T-helper 1 cell treated with Interleukin-12 subunit alpha and Interleukin-12 subunit beta and Interleukin-4 antibody, amounts not matched to agents 30 μg/mL and 1 μg/mL, for 36 hours (primary cell): ENCODE measurements at regions not wholly inside any gene's neighbourhood (a gene's known extent, or its start where the extent isn't known, plus 50 kb on each side); places are given as distances from the start of the nearest gene placed in this dataset.
A peak's percentile ranks its signal among the peaks of the same experiment; 100 is the strongest.

ENCODE experiments used
- H3K27ac Mint-ChIP-seq: one replicate; pipeline ENCODE4 v1.8.0; 2021; ENCODE audit warnings: mild to moderate bottlenecking, mixed read lengths
- H3K27me3 Mint-ChIP-seq: one replicate; pipeline ENCODE4 v1.8.0; 2021; ENCODE audit warnings: low read depth, mixed read lengths
- H3K36me3 Mint-ChIP-seq: one replicate; pipeline ENCODE4 v1.8.0; 2021; ENCODE audit warnings: low read depth, mixed read lengths
- H3K4me1 Mint-ChIP-seq: one replicate; pipeline ENCODE4 v1.8.0; 2021; ENCODE audit warnings: low read depth, mixed read lengths
- H3K4me3 Mint-ChIP-seq: one replicate; pipeline ENCODE4 v1.8.0; 2021; ENCODE audit warnings: mild to moderate bottlenecking, moderate library complexity, mixed read lengths
- H3K9me3 Mint-ChIP-seq: one replicate; pipeline ENCODE4 v1.8.0; 2021; ENCODE audit warnings: mixed read lengths

GRCh38 chrX:40154853-40155588 is 57.3 kb upstream of the BCOR start:
- H3K4me1 Mint-ChIP-seq: peaks cover 13% of the 10 kb centered on the region
- H3K27ac Mint-ChIP-seq: no peak overlapping the region
- no peaks in the 10 kb centered on the region for H3K9me3 Mint-ChIP-seq
- H3K27me3 Mint-ChIP-seq: no peaks in the 10 kb centered on the region
- H3K36me3 Mint-ChIP-seq: no peaks in the 10 kb centered on the region
- peak overlapping the region; percentile 81 for H3K4me3 Mint-ChIP-seq

DNA sequence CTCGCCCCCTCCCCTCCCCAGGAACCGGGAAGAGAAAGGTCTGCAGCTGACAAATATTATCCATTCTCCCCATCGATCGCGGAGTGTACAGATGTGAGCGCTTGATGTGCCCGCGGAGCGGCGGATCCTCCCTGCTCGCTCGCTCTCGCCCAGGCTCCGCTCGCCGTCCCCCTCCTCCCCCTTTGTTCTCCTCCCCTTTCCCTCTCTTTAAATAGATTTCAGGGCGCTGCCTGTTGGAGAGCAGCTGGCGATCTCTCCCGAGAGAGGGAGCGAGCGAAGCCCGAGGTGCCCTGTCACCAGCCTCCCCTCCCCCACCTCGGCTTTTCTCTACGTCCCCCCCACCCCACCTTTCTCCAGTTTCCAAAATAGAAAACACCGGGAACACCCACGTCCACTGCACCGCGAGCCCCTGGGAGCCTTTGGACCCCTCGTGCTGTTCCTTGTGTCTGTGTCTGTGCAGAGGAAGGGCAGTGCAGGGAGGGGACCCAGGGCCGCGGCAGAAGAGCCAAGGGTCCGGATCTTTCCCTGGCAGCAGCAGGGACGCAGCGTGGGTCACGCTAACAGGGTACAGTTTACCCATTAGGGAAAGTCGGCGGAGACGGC is 56.6 kb upstream of the BCOR start:
- Mint-ChIP-seq H3K9me3 (no peaks in the 10 kb centered on the region), H3K27me3 (no peaks in the 10 kb centered on the region), H3K4me3 (peak overlapping the region; percentile 80), H3K4me1 (peaks cover 13% of the 10 kb centered on the region), H3K36me3 (no peaks in the 10 kb centered on the region), H3K27ac (peak overlapping the region; percentile 15)

- Mint-ChIP-seq H3K4me3 (peak overlapping the region; percentile 80), H3K27me3 (peaks cover under 1% of the 10 kb centered on the region), H3K9me3 (no peaks in the 10 kb centered on the region), H3K27ac (peak overlapping the region; percentile 49), H3K4me1 (peaks cover 14% of the 10 kb centered on the region), H3K36me3 (no peaks in the 10 kb centered on the region)
Measured at GRCh38 chrX:40153345-40154249, 55.8 kb upstream of the BCOR start.

GRCh38 chrX:40152741-40153344 is 55.1 kb upstream of the BCOR start:
- Mint-ChIP-seq H3K4me1 (peaks cover 11% of the 10 kb centered on the region), H3K36me3 (no peaks in the 10 kb centered on the region), H3K4me3 (no peak overlapping the region), H3K27me3 (peaks cover 4% of the 10 kb centered on the region), H3K27ac (no peak overlapping the region), H3K9me3 (no peaks in the 10 kb centered on the region)

- Mint-ChIP-seq H3K27ac (no peak overlapping the region), H3K4me1 (peaks cover 10% of the 10 kb centered on the region), H3K36me3 (no peaks in the 10 kb centered on the region), H3K27me3 (peaks cover 5% of the 10 kb centered on the region), H3K4me3 (no peak overlapping the region), H3K9me3 (no peaks in the 10 kb centered on the region)
Measured at GRCh38 chrX:40152173-40152711, 54.5 kb upstream of the BCOR start.

DNA sequence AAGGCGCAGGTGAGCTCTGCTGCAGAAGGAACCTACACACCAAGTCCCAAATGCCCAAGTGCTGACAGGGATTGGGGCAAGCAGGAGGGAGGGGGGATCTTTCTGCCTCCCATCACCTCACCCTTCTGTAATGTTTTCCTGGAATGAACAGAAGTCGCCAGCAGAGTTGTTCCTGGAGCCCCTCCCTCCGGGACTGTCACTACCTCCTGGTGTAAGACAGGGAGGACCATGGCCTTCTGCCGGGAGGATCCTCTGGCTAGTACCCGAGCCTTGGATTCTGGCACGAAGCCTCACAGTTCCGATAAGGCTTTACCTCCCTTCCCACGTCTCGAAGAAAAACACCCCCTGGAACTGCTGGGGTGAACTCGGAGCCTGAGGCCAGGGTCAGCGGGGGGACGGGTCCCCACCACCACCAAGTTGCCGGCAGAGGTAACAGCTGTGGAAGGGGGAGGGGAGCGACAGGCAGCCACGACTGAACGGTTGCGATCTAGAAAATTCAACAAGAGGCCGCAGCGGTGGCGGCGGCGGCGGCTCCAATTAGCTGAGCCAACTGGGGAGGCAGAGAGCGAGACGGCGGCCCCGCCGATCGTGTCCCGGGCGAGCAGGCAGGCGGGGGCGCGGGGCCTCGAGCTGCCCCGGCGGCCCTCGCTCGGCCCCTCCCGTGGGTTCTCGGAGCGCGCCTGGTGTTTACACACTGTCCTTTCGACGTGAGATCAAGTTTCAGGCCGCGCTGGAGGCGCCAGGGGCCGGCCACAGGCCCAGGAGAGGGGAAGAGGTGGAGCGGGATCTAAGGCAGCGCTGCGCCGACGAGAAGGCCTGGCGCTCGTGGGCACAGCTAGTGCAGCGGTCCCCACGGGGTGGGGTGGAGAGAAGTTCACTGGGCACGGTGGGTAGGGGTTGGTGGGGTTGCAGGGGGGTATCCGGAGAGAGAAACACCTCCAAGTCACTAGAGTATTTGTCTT is 53.7 kb upstream of the BCOR start:
- Mint-ChIP-seq H3K36me3 (no peaks in the 10 kb centered on the region), H3K9me3 (no peaks in the 10 kb centered on the region), H3K4me1 (peaks cover 6% of the 10 kb centered on the region), H3K27ac (no peak overlapping the region), H3K4me3 (no peak overlapping the region), H3K27me3 (peaks cover 9% of the 10 kb centered on the region)

DNA sequence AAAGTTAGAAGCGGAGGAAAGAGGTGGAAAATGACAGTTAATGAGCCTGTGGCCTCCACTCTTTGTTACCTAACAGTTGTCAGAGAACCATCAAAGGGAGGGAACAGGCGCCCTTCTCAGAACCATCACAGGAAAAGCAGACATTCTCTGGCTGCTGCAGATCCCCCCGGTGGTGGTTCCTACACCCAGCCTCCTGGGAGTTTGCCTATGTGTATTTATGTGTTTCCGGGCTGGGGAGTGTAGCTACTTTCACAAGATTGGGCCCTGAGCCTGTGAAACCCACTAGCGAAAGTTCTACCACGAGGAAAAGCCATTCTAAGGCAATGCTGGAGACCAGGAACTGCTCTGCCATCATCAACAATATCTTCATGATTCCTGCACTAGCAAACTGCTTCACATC is 52.7 kb upstream of the BCOR start:
- no peaks in the 10 kb centered on the region for H3K36me3 Mint-ChIP-seq
- H3K9me3 Mint-ChIP-seq: no peaks in the 10 kb centered on the region
- peaks cover 9% of the 10 kb centered on the region for H3K27me3 Mint-ChIP-seq
- no peak overlapping the region for H3K27ac Mint-ChIP-seq
- peaks cover 6% of the 10 kb centered on the region for H3K4me1 Mint-ChIP-seq
- no peak overlapping the region for H3K4me3 Mint-ChIP-seq

DNA sequence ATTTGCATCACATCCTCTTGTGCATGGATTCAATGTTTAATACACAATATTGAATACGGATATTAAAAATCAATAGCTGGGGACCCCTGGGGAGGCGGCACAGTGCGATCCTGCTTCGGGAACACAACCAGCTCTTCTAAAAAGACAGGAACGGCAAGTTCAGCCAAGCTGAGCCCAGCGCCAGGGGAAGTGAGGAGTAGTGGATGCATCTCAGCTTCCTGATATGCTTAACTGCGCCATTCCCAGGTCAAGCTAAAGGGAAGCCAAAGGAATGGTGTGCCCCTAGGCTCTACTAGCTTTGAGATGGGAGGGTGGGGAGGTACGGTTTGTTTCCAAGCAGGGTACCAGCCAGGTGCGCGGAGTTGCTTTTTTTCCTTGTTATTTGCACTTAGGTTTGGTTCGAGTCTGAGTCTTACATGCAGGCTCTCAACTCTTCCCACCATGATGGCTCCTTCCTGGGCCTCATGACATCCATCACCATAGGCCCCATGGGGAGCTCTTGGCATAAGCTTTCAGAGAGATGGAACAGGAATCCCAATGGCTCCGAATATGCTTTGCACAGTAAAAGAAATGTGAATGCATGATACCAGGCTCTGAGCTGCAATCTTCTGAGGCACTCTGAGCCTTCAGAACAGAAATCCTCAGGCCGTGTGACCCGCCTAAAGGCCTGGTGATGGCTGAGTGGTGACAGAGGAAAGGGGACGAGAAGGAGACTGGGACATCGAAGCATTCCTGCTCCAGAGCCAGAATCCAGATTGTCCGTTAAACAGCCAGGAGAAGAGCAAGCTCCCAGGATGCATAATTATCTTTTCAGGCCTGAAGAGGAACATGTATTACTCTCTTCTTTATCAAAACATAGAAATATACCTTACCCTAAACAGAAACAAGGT is 51.8 kb upstream of the BCOR start:
- H3K4me3 Mint-ChIP-seq: no peak overlapping the region
- H3K27ac Mint-ChIP-seq: no peak overlapping the region
- H3K27me3 Mint-ChIP-seq: peaks cover 9% of the 10 kb centered on the region
- peaks cover 4% of the 10 kb centered on the region for H3K4me1 Mint-ChIP-seq
- H3K9me3 Mint-ChIP-seq: no peaks in the 10 kb centered on the region
- no peaks in the 10 kb centered on the region for H3K36me3 Mint-ChIP-seq

- Mint-ChIP-seq H3K27me3 (peaks cover 9% of the 10 kb centered on the region), H3K4me1 (peaks cover 4% of the 10 kb centered on the region), H3K27ac (no peak overlapping the region), H3K4me3 (no peak overlapping the region), H3K9me3 (no peaks in the 10 kb centered on the region), H3K36me3 (no peaks in the 10 kb centered on the region)
Measured at GRCh38 chrX:40148385-40149285, 50.9 kb upstream of the BCOR start.

DNA sequence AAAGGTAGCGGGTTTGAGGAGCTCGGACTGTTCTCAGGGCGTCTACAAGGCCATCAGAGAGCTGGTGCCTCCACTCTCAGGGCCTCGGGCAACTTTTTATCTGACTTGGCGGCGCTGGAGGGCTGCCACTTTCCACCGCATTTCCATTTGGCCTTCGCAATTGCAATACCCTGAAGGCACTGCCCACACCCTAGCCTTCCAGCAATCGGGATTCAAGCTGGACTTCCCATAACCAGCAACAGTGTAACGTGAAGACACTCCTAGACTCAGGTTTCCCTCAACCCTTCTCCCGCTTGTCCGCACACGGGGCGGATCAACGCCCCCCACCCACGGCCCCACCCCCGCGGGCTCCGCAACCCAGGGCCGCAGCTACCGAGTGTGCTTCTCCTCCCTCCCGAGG is 50.2 kb upstream of the BCOR start:
- Mint-ChIP-seq H3K27me3 (peaks cover 9% of the 10 kb centered on the region), H3K27ac (no peak overlapping the region), H3K9me3 (no peaks in the 10 kb centered on the region), H3K4me3 (no peak overlapping the region), H3K4me1 (peaks cover 2% of the 10 kb centered on the region), H3K36me3 (no peaks in the 10 kb centered on the region)
